HG02588 (cell line): ENCODE measurements at regions not wholly inside any gene's neighbourhood (a gene's known extent, or its start where the extent isn't known, plus 50 kb on each side); places are given as distances from the start of the nearest gene placed in this dataset.

Experiments
- ATAC-seq: cut with Tn5 transposase; IDR thresholded peaks from one replicate; pipeline ENCODE4 v1.9.1; 2021; ENCODE audit warnings: mild to moderate bottlenecking, moderate library complexity; ENCODE audit not compliant: unreplicated experiment

GRCh38 chrX:97763981-97764380 lies 880.3 kb downstream of the RPA4 start:
- no peak for ATAC-seq

- ATAC-seq: no peak
Observed at GRCh38 chrX:97766501-97767095, 882.9 kb downstream of the RPA4 start.

- no peak for ATAC-seq
Observed at GRCh38 chrX:97787311-97787710, 903.6 kb downstream of the RPA4 start.

GRCh38 chrX:97787849-97788248 lies 904.1 kb downstream of the RPA4 start:
- ATAC-seq: no peak

- no peak for ATAC-seq
Observed at GRCh38 chrX:97790850-97791249, 907.1 kb downstream of the RPA4 start.

- no peak for ATAC-seq
Observed at GRCh38 chrX:97797076-97797475, 913.4 kb downstream of the RPA4 start.

- no peak for ATAC-seq
Observed at GRCh38 chrX:97806238-97806637, 922.5 kb downstream of the RPA4 start.

- no peak for ATAC-seq
Observed at GRCh38 chrX:97806946-97807345, 923.2 kb downstream of the RPA4 start.

GRCh38 chrX:97820170-97820569 lies 936.5 kb downstream of the RPA4 start:
- ATAC-seq: no peak

- ATAC-seq: no peak
Observed at GRCh38 chrX:97828471-97828870, 944.8 kb downstream of the RPA4 start.

- no peak for ATAC-seq
Observed at GRCh38 chrX:97835969-97836368, 952.3 kb downstream of the RPA4 start.

GRCh38 chrX:97841544-97842179 lies 958.0 kb downstream of the RPA4 start:
- ATAC-seq: no peak

- no peak for ATAC-seq
Observed at GRCh38 chrX:97842468-97843199, 958.9 kb downstream of the RPA4 start.

GRCh38 chrX:97843200-97843811 lies 959.6 kb downstream of the RPA4 start:
- no peak for ATAC-seq

GRCh38 chrX:97844161-97844560 lies 960.5 kb downstream of the RPA4 start:
- no peak for ATAC-seq

- ATAC-seq: no peak
Observed at GRCh38 chrX:97844943-97845342, 961.2 kb downstream of the RPA4 start.

- ATAC-seq: no peak
Observed at GRCh38 chrX:97845451-97845850, 961.7 kb downstream of the RPA4 start.

- ATAC-seq: no peak
Observed at GRCh38 chrX:97846228-97846627, 962.5 kb downstream of the RPA4 start.

GRCh38 chrX:97846718-97847237 lies 963.1 kb downstream of the RPA4 start:
- no peak for ATAC-seq

GRCh38 chrX:97847885-97848679 lies 964.4 kb downstream of the RPA4 start:
- no peak for ATAC-seq

GRCh38 chrX:97849951-97850350 lies 966.2 kb downstream of the RPA4 start:
- ATAC-seq: no peak
